NCI-H1417 treated with DMSO at 0.1 percent for 48 hours (cell line): ENCODE measurements at regions not wholly inside any gene's neighbourhood (a gene's known extent, or its start where the extent isn't known, plus 50 kb on each side); places are given as distances from the start of the nearest gene placed in this dataset.

Source experiments
- DNase-seq: peaks from one replicate; lab custom pipeline; 2025; lab: John Stamatoyannopoulos, UW

DNA sequence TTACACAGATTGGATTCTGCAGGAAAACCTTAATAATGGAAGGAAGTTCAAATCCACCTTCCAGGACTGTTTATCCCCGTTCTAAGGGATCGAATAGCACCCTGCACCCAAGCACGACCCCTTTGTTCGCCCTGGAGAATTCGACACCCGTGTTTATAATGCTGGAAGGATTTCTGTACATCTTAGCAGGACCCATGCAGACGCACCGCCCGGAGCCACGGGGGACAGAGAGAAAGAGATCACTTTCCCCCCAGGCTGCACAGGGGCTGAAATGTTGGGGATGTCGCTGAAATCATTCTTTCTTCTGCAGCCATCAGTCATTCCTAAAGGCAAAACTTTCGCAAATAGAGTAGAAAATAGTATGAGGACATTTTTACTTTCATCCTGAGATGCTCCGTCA, 238.7 kb upstream of the SALL3 start:
- DNase-seq = no peak

GRCh38 chr18:78741381-78742217, 238.0 kb upstream of the SALL3 start:
- DNase-seq = no peak

DNA sequence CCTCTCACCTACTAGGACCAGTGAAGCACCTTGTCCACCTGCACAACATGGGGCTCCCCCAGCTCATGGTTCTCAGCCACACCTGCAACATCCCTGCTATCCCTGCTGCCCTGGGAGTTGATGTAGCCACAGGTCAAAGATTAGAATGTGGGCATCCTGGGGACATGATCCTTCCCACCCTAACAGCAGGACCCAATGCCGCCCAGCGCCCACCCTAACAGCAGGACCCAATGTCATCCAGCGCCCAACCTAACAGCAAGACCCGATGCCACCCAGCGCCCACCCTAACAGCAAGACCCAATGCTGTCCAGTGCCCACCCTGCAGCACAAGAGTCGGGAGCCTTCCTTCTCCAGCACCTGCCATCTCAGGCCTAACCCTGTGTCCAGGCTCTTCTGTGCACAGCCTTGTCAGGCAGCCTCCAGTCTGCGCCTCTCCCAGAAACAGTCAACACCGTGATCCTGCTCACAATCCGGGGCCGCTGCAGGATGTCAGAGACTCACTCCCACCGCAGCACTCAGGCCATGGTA, 237.3 kb upstream of the SALL3 start:
- DNase-seq = no peak

DNA sequence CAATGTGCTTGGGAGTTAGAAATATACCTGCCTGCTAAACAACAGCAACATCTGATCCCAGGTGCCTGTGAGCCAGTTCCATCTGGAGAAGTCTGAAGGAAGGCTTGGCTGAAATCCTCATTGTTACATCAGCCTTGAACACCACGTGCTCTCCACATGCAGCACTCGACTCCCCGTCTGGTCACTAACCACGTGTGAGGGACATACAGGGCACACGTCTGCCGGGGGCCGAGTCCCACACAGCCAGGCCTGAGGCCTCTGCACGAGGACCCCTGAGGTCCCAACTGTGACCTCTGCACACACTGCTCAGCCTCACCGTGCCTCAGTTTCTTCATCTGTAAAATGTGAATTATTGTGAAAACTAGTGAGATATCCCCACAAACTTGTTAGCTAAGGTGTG, 236.5 kb upstream of the SALL3 start:
- DNase-seq = no peak

DNA sequence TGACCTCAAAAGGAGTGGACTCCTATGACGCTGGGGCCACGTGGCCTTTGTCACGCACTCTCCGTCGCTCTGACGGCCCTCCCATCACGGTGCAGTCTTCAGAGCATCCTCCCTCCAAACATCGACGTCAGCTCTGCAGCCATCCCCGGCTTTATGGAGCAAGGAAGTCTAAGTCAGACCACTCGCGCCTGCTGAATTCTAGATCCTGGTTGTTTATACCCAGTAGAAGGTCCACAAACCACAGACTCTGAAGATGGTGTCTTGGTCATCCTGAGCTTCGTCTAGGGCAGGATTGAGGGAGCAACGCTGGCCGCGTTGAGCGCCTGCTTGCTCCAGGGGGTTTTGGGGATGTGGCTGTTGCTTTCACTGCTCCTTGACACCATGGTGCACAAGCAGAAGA, 228.0 kb upstream of the SALL3 start:
- no peak for DNase-seq

DNA sequence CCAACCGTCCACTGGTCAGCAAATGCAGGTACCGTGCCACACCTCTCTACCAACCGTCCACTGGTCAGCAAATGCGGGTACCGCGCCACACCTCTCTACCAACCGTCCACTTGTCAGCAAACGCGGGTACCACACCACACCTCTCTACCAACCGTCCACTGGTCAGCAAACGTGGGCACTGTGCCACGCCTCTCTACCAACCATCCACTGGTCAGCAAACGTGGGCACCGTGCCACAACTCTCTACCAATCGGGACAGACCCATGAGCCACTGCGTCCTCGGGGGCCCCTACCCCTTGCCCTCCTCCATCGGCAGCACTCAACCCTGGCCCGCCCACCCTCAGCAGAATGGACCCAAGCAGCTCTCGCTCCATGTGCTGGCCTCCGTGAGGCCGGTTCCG, 226.4 kb upstream of the SALL3 start:
- no peak for DNase-seq

GRCh38 chr18:78754311-78755043, 225.1 kb upstream of the SALL3 start:
- DNase-seq = no peak

DNA sequence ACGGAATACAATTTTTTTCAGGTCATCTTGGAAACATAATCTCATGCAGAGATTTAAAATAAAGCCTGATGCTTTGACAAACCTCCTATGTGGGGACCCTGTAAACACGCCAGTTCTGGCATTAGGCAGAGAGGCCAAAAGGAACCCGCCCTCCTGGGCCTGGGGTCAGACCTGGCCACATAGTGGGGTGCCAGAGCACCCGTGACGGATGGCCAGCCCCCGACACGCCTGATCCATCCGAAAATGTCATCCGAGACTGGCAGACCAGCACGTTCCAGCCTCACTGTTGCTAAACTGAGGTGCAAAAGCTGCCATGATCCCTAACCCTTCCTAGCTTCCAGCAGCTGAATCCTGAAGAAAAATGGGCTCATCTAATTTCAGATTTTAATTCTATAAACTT, 222.6 kb upstream of the SALL3 start:
- no peak for DNase-seq

DNA sequence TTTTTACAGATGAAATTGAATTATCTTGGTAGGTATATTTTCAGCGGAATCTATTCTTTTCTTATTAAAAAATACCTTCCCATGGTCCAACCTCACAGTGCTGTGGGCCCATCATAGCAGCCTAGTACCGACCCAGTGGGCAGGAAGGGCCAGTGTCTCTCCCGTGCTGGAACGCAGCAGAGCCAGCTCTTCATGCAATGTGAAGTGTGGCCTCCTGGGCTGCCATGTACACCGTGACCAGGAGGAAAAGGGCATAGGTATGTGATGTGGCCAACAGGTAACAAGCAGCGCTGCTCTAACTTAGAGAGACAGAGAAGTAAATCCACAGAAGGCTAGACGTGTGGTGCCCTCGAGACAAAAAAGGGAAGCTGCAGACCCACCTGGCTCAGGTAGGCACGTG, 221.1 kb upstream of the SALL3 start:
- no peak for DNase-seq

- DNase-seq = no peak
Observed at GRCh38 chr18:78762753-78763152, 216.9 kb upstream of the SALL3 start.

DNA sequence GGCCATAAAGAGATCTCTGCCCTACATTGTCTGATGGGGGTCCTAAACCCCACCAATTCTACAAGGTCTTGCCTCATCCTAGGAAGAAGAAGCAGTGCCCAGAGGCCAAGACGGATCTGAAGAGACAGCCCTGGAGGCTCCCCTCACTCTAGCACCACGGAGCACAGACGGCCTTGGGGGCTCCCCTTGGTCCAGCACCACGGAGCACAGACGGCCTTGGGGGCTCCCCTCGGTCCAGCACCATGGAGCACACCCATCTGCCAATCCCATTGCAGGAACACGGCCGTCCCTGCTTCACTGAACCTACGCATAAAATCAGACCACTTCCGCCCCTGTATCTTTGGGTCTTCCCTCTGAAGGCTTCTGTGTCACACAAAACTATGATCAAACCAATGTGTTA, 215.1 kb upstream of the SALL3 start:
- DNase-seq = no peak

DNA sequence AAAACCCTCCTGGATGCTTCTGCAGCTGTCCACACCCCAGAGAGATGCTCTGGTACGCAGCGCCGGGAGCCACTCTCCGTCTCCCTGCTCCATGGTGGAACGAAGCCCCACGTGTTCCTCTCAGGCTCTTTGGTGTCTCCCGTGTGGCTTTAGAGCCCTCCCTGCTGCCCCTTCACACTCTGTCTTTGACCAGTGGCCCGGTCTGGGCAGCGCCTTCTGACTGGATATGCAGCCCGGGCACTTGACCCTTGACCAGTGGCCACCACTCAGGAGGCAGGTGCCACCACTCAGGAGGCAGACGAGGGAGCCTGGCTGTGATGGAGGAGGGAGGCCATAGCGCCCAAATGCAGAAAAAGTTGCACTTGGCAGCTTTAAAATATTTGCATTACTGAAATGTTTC, 214.5 kb upstream of the SALL3 start:
- no peak for DNase-seq

GRCh38 chr18:78765637-78766281, 213.9 kb upstream of the SALL3 start:
- no peak for DNase-seq

DNA sequence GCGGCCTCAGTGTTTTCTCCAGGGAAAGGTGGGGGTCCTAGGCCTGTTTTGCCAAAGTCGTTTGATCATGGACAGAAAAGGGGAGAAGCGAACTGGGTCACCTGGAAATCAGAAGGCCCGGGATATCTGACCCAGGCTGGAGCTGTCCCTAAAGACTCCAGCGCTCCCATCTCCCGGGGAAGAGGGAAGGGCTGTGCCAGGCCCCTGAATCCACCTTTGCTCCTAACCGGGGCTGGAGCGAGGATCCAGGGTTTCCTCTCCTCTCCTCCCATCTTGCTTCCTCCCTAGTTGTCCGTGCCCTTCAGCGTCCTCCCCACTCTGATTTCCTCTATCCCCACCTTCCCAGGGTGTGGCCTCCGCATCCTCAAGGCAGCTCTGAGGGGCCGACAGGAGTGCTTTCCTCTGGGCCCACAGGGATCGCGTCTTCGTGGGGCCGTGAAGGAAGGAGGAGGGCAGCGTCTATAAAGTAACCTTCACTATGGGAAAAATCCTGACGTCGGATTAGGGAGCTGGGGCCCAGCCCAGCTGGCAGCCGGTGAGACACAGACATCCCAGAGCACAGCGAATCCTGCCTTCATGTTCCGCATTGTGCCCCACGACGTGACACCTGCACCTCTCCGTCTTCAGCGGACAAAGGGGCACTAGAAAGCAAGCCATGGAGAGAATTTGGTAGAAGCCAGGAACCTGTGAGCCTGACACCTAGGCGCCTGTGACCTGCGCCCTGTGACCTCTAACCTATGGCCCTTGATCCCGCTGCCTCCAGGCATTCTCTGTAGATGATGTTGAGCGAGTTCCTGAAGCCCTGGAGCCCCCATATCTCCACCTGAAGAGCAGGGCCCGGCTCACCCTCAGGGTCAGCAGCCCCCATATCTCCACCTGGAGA, 212.7 kb upstream of the SALL3 start:
- DNase-seq = no peak

- no peak for DNase-seq
Observed at GRCh38 chr18:78767648-78768071, 212.0 kb upstream of the SALL3 start.

DNA sequence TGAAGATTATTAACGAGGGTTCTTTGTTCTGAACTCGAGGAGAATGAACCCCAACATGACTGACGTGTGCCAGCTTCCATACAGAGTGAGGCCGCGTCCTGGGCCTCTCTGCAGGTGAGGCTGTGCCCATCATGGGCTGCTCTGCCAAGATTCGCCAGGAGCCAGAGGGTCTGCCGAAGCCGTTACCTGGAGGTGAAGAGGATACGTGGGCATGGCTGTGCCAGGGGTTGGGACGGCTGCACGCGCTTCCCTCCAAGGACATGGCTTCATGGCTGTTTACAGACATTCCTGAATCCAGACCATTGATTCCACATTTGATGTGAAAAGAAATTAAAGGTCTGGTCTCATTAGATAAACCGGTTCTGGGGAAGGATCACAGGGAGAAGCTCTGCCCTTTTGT, 211.4 kb upstream of the SALL3 start:
- no peak for DNase-seq

DNA sequence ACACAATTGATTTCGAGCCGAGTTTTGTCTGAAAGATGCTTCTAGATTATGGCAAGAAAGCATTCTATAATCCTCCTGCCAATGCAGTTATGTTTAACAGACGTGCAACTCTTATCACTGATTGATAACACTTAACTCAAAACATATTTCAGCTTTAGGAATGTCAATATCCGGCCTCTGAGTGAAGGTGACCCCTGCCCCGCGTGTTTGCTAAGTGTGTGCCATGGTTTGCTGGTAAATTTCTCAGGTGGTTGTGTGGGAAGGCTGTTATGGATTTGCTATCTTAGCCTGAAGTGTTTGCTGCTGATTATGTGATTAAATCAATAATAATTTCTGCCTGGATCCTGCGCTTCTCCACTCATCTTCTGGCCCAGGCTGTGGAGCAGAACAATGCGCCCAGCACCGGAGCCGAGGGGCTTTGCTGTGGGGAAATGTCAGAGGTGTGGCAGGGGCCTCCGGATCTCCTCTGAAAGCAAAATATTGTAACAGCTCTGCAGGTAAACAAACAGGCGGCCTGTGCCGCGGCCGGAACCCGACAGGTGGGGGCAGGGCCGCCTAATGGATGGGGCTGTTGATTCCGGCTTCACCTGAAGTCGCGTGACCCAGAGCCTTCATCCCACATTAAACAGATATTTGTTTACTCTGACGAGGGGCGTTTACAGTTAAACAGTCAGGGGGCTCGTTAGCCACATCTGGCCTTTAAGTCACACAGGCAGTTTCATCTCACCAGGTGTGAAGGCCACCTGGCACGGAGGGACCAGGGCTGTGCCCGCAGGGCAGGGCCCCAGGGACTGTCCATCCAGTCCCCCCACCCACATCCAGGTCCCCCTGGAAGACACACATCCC, 210.7 kb upstream of the SALL3 start:
- DNase-seq = peak; percentile 91

GRCh38 chr18:78769502-78770105, 210.0 kb upstream of the SALL3 start:
- DNase-seq = peak; percentile 78

DNA sequence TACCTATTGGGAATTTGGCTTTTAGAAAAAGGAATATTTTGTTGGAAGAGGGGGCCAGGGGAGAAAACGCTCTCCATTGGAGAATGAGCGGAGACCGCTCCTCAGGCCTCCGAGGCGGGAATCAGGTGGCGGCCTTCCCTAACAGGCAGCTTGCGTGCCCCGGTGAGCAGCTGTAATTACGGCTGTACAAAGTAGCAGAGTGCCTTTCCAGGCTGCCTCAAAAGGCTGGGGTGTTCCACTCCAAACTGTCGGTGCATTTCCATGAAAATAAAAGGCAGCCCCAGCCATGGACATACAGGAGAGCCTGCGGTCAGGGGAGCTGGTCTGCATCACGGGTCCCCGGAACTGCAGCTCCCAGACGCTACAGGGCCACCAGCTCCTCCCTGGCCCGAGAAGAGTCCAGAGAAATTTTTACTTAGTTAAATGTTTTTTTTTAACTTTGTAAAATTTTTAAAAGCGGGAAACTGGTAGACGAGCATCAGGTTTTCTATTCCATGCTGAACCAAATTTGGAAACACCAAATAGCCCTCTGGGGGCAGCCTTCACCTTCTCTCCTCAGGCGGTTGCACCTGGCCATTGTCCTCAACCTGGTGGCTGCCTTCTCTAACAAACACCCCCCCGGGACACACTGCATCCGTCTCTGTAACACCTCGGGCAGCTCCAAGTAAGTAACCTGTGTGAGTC, 209.3 kb upstream of the SALL3 start:
- DNase-seq = peak; percentile 57

- DNase-seq = no peak
Observed at GRCh38 chr18:78770823-78771139, 208.8 kb upstream of the SALL3 start.
